ENCODE measurements at regions not wholly inside any gene's neighbourhood (a gene's known extent, or its start where the extent isn't known, plus 50 kb on each side); places are given as distances from the start of the nearest gene placed in this dataset.

- H3K4me1 ChIP-seq (ENCODE audit: insufficient read depth, low read length) = peaks cover 18% of the 10 kb centered on the region
- H3K27ac ChIP-seq (ENCODE audit: low read depth, low read length) = peak overlapping the region; percentile 41
- H3K9me3 ChIP-seq (ENCODE audit: low read length) = no peaks in the 10 kb centered on the region
These were observed 188.4 kb upstream of the PHACTR1 start for GRCh38 chr6:12528136-12528535.

DNA sequence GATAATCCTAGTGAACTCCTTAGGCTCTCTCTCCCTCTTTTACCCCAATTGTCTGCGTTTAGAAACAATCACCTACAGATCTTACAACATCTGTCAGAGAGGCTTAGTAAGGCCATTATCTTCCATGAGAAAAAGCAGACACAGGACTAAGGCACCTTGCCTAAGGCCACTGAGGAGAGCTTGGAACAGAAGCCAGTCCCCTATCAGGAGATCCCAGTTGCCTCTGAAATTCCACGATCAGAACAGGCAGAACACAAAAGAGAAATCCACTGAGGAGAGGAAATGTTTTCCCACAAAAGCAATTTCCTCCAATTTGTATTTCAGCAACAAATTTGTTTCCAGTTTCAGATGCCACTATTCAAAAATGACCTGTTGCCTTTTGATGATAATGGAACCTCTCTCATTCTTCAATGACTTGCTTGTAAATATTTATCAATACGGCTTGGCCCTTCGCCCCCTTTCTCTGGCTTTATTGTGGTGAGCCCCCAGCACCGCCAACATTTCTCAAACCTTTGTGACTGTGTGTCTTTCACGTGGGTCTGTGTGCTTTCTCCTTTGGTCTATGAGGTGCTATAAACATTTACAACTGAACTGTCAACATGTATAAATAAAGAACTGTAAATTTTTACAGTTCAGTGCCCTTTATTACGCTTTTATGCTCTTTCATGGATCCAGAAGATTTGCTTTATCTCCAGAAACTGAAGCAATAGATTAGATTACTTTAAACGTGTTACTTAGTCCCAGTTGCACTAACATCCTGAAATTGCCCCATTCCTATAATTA, 187.8 kb upstream of the PHACTR1 start:
- H3K9me3 ChIP-seq (ENCODE audit: low read length) = no peaks in the 10 kb centered on the region
- H3K36me3 ChIP-seq (ENCODE audit: insufficient read depth, low read length) = no peaks in the 10 kb centered on the region
- peak overlapping the region in 1 of 2 donors; percentile 5 for H3K4me3 ChIP-seq (ENCODE audit: low read depth in 1 of 2, low read length in 2 of 2)
- peaks cover 18% of the 10 kb centered on the region for H3K4me1 ChIP-seq (ENCODE audit: insufficient read depth, low read length)
- peak overlapping the region; percentile 41 for H3K27ac ChIP-seq (ENCODE audit: low read depth, low read length)
- H3K27me3 ChIP-seq (ENCODE audit: control insufficient read depth in 1 of 2, insufficient read depth in 2 of 2, low read length in 2 of 2) = no peaks in the 10 kb centered on the region
- no peak overlapping the region for H3K9ac ChIP-seq (ENCODE audit: low read length)

More at GRCh38 chr6:12528136-12528535, 188.4 kb upstream of the PHACTR1 start:
- H3K27me3 ChIP-seq (ENCODE audit: control insufficient read depth in 1 of 2, insufficient read depth in 2 of 2, low read length in 2 of 2) = no peaks in the 10 kb centered on the region
- peak overlapping the region in 1 of 2 donors; percentile 5 for H3K4me3 ChIP-seq (ENCODE audit: low read depth in 1 of 2, low read length in 2 of 2)
- H3K36me3 ChIP-seq (ENCODE audit: insufficient read depth, low read length) = no peaks in the 10 kb centered on the region
- no peak overlapping the region for H3K9ac ChIP-seq (ENCODE audit: low read length)

DNA sequence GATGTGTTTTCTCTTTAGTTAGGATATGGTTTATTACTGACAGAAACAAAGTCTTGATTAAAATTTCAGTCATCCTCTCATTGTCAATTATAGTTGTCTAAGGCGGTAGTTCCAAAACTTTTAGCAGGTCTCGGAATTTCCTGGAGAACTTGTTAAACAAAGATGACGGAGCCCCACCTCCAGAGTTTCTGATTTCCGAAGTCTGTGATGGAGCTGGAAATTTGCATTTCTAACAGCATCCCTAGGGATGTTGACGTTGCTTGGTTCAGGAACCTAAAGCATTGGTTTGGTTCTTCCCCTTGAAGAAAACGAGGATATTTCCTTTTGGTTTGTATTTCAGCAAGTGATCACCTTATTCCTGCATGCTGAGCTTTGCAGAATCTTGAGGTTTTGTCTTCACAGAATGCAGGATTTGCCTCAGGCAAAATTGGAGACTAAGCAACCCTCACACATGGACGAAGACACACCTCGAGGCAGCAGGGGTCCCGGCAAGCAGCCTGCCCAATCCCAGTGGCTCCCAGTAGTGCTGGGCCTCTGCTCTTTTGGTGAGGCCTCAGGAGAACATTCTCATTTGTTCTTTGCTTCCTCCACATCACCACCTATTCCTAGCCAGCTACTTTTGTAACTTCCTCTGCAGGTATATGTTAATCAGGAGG, 187.1 kb upstream of the PHACTR1 start:
- Histone ChIP-seq H3K36me3 (ENCODE audit: insufficient read depth, low read length) (no peaks in the 10 kb centered on the region), H3K27ac (ENCODE audit: low read depth, low read length) (no peak overlapping the region), H3K27me3 (ENCODE audit: control insufficient read depth in 1 of 2, insufficient read depth in 2 of 2, low read length in 2 of 2) (no peaks in the 10 kb centered on the region)

GRCh38 chr6:12530345-12530744, 186.2 kb upstream of the PHACTR1 start:
- Histone ChIP-seq H3K27ac (ENCODE audit: low read depth, low read length) (no peak overlapping the region), H3K4me1 (ENCODE audit: insufficient read depth, low read length) (peaks cover 18% of the 10 kb centered on the region), H3K4me3 (ENCODE audit: low read depth in 1 of 2, low read length in 2 of 2) (no peak overlapping the region), H3K36me3 (ENCODE audit: insufficient read depth, low read length) (no peaks in the 10 kb centered on the region), H3K9me3 (ENCODE audit: low read length) (no peaks in the 10 kb centered on the region), H3K9ac (ENCODE audit: low read length) (no peak overlapping the region), H3K27me3 (ENCODE audit: control insufficient read depth in 1 of 2, insufficient read depth in 2 of 2, low read length in 2 of 2) (no peaks in the 10 kb centered on the region)

More for the DNA sequence above, 187.1 kb upstream of the PHACTR1 start:
- Histone ChIP-seq H3K9me3 (ENCODE audit: low read length) (no peaks in the 10 kb centered on the region), H3K4me1 (ENCODE audit: insufficient read depth, low read length) (peaks cover 18% of the 10 kb centered on the region), H3K4me3 (ENCODE audit: low read depth in 1 of 2, low read length in 2 of 2) (no peak overlapping the region), H3K9ac (ENCODE audit: low read length) (no peak overlapping the region)

GRCh38 chr6:12533586-12533985, 183.0 kb upstream of the PHACTR1 start:
- Histone ChIP-seq H3K36me3 (ENCODE audit: insufficient read depth, low read length) (no peaks in the 10 kb centered on the region), H3K9me3 (ENCODE audit: low read length) (no peaks in the 10 kb centered on the region), H3K4me3 (ENCODE audit: low read depth in 1 of 2, low read length in 2 of 2) (no peak overlapping the region), H3K9ac (ENCODE audit: low read length) (no peak overlapping the region), H3K4me1 (ENCODE audit: insufficient read depth, low read length) (peaks cover 15% of the 10 kb centered on the region), H3K27me3 (ENCODE audit: control insufficient read depth in 1 of 2, insufficient read depth in 2 of 2, low read length in 2 of 2) (no peaks in the 10 kb centered on the region), H3K27ac (ENCODE audit: low read depth, low read length) (no peak overlapping the region)

DNA sequence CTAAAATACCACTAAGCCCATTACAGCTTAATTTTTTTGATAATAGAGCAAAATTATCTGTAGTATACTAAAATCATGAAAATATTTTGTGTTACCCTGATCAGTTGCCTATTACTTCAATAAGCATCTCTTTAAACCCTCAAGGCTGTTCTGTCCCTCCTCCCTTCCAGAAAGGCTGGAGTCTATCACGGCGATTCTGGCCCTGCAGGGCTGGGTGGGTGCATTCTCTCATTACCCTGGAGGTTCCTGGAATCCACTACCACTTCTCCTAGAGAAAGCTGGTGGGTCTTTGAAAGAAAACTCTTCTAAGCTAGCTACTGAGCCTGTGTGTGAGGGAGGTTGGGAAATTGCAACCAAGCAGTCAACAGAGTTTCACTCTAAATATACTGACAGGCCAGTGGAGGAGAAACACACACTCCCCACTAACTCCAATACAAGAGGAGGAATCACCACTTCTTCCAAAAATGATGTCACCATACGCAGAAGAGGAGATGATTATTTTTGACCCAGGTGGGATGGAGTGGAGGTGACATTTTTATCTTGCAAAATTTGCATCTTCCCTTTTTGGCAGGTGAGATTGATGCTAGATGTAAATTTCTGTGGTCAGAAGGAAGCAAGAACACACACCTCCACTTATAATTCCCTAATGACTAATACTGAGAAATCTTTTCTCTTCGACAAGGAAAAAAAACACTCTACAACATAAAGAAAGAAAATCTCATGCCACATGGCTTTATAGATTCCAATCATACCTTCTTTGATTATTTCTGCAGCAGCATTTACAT, 182.3 kb upstream of the PHACTR1 start:
- no peak overlapping the region for H3K9ac ChIP-seq (ENCODE audit: low read length)
- no peaks in the 10 kb centered on the region for H3K36me3 ChIP-seq (ENCODE audit: insufficient read depth, low read length)
- no peak overlapping the region for H3K4me3 ChIP-seq (ENCODE audit: low read depth in 1 of 2, low read length in 2 of 2)
- H3K4me1 ChIP-seq (ENCODE audit: insufficient read depth, low read length) = peaks cover 8% of the 10 kb centered on the region
- H3K27me3 ChIP-seq (ENCODE audit: control insufficient read depth in 1 of 2, insufficient read depth in 2 of 2, low read length in 2 of 2) = no peaks in the 10 kb centered on the region
- no peak overlapping the region for H3K27ac ChIP-seq (ENCODE audit: low read depth, low read length)
- no peaks in the 10 kb centered on the region for H3K9me3 ChIP-seq (ENCODE audit: low read length)

- Histone ChIP-seq H3K9me3 (ENCODE audit: low read length) (no peaks in the 10 kb centered on the region), H3K36me3 (ENCODE audit: insufficient read depth, low read length) (no peaks in the 10 kb centered on the region), H3K27ac (ENCODE audit: low read depth, low read length) (no peak overlapping the region)
These were observed 180.8 kb upstream of the PHACTR1 start for GRCh38 chr6:12535586-12536314.

DNA sequence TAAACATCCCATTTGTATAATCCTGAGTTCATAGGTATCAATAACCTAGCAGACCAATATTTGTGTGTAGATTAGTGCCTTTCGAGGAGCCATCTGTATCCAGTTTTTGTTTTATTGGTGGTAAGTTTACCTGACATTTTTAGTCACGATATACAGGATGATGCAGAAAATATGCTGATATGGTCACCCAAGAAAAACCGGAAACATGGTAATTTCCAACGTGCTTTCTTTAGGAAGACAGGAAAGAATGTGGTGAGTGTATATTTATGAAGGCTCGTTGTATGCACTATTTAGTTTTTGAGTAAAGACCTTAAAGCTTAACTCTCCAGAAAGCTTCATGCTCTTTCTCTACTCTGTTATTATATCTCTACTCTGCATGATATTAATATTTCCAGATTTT, 180.2 kb upstream of the PHACTR1 start:
- no peaks in the 10 kb centered on the region for H3K9me3 ChIP-seq (ENCODE audit: low read length)
- H3K9ac ChIP-seq (ENCODE audit: low read length) = no peak overlapping the region
- no peak overlapping the region for H3K4me3 ChIP-seq (ENCODE audit: low read depth in 1 of 2, low read length in 2 of 2)
- H3K27ac ChIP-seq (ENCODE audit: low read depth, low read length) = no peak overlapping the region
- peaks cover 5% of the 10 kb centered on the region for H3K4me1 ChIP-seq (ENCODE audit: insufficient read depth, low read length)
- H3K36me3 ChIP-seq (ENCODE audit: insufficient read depth, low read length) = no peaks in the 10 kb centered on the region
- no peaks in the 10 kb centered on the region for H3K27me3 ChIP-seq (ENCODE audit: control insufficient read depth in 1 of 2, insufficient read depth in 2 of 2, low read length in 2 of 2)

More at GRCh38 chr6:12535586-12536314, 180.8 kb upstream of the PHACTR1 start:
- H3K9ac ChIP-seq (ENCODE audit: low read length) = no peak overlapping the region
- no peak overlapping the region for H3K4me3 ChIP-seq (ENCODE audit: low read depth in 1 of 2, low read length in 2 of 2)
- no peaks in the 10 kb centered on the region for H3K27me3 ChIP-seq (ENCODE audit: control insufficient read depth in 1 of 2, insufficient read depth in 2 of 2, low read length in 2 of 2)
- peaks cover 5% of the 10 kb centered on the region for H3K4me1 ChIP-seq (ENCODE audit: insufficient read depth, low read length)

DNA sequence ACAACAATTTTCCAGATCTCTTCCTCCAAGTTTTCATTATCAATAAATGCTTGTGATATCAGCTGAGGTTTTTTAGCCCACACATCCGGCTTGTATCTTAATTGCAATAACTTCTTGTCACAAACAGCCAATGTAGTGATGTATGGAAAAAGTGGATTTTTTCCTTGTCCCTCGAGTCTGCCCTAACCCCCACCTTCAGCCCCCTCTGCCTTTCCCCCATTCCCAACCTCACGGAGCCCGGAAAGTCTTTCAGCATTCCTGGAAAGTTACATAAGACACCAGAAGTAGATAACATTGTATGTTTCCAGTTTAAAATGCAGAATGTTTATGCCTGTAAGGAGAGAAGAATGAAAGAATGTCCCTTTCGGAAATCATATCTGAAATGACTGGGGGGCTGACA, 179.2 kb upstream of the PHACTR1 start:
- Histone ChIP-seq H3K9ac (ENCODE audit: low read length) (no peak overlapping the region), H3K27me3 (ENCODE audit: control insufficient read depth in 1 of 2, insufficient read depth in 2 of 2, low read length in 2 of 2) (no peaks in the 10 kb centered on the region), H3K4me1 (ENCODE audit: insufficient read depth, low read length) (peaks cover 5% of the 10 kb centered on the region), H3K4me3 (ENCODE audit: low read depth in 1 of 2, low read length in 2 of 2) (no peak overlapping the region), H3K9me3 (ENCODE audit: low read length) (no peaks in the 10 kb centered on the region), H3K27ac (ENCODE audit: low read depth, low read length) (no peak overlapping the region), H3K36me3 (ENCODE audit: insufficient read depth, low read length) (no peaks in the 10 kb centered on the region)

DNA sequence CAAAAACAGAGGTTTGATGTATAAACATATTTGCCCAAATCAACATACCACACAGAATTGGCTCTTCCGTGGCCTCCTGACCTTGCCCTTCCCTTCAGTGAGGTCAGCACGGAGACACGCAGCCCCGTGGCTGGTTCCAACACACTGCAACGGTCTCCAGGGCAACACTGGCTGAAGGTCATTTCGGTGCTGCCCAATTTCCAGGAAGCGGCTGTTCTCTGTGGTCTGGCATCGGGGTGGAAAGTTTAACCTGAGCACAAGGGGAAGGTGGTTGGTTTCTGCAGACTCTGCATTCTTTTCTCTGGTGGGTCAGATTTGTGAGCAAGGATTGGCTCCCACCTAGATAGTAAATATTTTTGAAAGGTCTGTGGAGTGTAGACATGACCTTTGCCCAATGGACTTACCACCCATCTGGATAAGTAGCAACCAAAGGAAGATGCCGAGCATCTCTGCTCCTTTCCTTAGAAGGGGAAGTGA, 177.6 kb upstream of the PHACTR1 start:
- Histone ChIP-seq H3K4me3 (ENCODE audit: low read depth in 1 of 2, low read length in 2 of 2) (no peak overlapping the region), H3K36me3 (ENCODE audit: insufficient read depth, low read length) (no peaks in the 10 kb centered on the region), H3K9me3 (ENCODE audit: low read length) (no peaks in the 10 kb centered on the region), H3K9ac (ENCODE audit: low read length) (no peak overlapping the region), H3K27me3 (ENCODE audit: control insufficient read depth in 1 of 2, insufficient read depth in 2 of 2, low read length in 2 of 2) (no peaks in the 10 kb centered on the region), H3K4me1 (ENCODE audit: insufficient read depth, low read length) (peaks cover 5% of the 10 kb centered on the region), H3K27ac (ENCODE audit: low read depth, low read length) (no peak overlapping the region)
